ENCODE measurements at regions not wholly inside any gene's neighbourhood (a gene's known extent, or its start where the extent isn't known, plus 50 kb on each side); places are given as distances from the start of the nearest gene placed in this dataset.
"Not testable (repeated sequence)": the region's sequence is repeated elsewhere in the genome, so short reads cannot be mapped to it uniquely, and the experiment has no call there.

DNA sequence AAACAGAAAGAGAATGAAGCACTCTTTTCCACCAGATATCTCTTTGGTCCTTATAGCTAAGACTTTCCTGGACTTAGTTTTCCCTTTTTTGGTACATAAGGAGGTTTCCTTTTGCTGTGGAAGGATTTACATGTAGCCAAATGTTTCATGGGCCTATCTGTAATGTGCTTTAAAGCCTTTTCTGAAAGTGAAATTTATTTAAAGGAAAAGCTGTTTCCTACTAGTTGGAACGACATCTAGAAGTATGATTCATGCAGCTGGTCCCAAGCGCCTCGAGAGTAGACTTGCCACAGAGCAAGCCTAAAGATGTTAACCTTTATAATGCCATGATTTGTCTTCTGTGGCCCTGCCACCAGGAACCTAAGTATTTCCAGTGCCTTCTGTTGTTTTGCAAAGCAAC is 390.3 kb downstream of the DLEU7 start:
- DNase-seq (ENCODE audit: low read depth): no peak

DNA sequence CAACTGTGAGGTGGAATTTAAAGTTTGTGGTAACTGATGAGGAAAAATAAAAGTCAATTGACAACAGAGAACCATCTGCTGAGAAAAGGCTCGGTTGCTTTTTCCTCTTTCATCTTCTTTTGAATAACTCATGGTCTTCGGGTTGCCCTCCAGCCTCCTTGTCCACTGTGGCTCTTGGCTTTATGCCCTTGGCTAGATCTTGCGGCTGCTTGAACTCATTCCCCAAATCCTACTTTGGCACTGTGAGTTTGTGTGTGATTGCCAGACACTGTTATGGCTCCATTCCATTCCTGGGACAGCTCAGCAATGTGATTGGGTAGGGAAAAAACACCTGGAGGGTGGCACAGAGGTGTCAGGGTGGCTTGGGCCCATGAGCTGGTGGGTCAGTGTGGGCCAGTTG is 387.4 kb downstream of the DLEU7 start:
- DNase-seq (ENCODE audit: low read depth): no peak

DNA sequence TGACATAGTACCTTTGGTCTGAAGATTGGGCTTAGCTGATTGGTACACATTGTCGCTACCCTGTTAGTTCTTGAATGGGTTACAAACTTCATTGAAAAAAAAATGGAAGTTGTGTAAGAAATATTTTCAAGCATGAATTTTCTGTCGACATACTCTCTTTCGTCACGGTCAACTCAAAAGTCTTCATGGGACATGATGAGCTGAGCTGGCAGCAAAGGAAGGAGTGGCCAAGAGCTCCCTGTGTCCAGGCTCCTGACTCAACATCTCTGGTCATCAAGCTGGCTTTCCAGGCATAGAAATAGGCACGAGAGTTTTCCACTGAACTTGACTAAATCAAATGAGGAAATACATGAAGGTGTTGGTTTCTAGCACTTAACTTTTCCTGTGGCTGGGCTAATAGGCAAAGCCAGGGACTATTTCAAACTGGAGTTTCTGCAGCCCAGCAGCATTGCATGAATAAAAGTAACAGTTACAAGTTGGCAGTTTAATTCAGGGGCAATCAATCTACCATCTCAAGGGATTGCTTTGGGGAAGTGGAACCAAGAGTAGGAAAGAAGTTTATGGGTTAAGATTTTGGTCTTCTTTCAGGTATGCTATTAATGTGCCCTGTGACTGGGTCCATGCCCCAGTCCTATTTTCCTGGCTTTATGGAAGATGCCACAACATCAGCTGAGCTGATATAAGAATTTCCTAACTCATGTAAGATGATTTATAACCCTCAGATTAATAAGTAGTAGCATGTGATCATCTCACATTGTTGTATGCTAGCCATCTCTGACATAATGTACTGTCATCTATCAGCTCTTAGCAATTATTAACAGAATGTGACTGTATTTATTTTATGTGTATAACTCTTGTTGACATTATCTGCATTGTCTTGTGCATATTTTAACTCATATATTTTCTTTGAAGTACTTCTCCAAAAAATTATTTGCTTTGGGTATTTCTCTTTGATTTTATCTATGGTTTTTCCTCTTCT is 385.8 kb downstream of the DLEU7 start:
- no peak for DNase-seq (ENCODE audit: low read depth)

DNA sequence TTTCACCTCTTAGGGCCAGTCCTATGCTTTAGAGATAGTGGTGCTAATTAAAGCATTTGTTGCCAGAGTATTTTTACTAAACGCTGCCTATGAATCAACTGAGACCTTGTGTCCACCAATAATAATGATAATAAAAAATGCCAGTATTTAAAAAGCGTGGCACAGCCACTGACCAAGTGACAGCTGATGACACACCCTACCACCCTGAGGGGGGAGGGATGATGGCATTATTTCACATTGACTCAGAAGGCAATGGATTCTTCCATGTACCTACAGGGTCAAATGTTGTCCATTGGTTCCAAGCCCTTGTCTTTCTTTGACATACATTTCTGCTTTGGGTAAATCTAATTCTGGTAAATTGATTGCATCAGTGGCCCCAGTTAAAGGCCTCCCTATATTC is 384.4 kb downstream of the DLEU7 start:
- DNase-seq (ENCODE audit: low read depth): no peak

DNA sequence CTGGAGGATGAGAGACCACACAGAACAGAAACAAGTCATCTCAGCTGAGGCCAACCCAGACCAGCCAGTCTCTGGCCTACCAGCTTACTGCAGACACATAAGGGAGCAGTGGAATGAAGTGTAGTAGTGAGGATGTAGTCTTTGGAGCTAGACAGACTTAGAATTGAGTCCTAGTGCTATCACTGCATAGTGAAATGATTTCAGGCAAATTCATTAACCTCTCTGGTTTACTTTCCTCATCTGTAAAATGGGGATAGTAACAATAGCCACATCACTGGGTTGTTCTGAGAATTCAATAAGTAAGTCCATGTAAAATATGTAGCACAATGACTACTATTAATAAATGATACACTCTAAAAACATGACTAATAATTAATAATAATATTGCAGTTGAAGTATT is 383.8 kb downstream of the DLEU7 start:
- no peak for DNase-seq (ENCODE audit: low read depth)

DNA sequence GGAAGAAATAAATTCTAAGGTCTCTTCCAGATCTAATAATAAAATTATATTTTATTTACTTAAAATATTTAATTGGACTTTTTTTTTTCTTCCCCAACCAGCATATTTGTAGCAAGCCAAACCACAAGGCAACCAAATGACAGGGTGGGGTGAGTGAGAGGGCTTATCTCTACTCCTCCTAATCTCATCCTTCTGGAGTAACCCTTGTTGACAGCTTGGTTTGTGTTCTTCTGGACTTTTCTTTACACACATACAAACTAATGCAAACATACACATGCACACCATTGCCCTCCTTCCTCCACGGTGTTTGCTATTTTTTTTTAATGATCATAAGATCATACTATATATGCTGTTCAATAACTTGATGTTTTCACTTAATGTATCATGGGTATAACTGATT is 383.1 kb downstream of the DLEU7 start:
- DNase-seq (ENCODE audit: low read depth): no peak

DNA sequence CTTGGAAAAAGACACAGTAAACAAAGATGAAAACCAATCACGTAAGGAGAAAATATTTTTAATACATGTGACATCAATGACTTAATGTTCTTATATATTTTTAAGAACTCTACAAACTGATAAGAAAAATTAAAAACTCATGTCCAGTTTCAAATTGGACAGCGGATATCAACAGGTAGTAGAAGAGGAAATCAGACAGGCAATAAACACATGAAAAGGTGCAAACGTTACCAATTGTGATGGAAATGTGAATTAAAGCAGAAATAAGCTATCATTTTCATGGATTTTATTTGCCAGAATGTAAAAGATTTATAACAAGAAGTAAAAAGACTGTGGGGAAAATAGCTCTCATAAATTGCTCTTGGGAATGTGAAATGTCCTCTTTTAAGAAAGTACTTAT is 382.3 kb downstream of the DLEU7 start:
- DNase-seq (ENCODE audit: low read depth): no peak

DNA sequence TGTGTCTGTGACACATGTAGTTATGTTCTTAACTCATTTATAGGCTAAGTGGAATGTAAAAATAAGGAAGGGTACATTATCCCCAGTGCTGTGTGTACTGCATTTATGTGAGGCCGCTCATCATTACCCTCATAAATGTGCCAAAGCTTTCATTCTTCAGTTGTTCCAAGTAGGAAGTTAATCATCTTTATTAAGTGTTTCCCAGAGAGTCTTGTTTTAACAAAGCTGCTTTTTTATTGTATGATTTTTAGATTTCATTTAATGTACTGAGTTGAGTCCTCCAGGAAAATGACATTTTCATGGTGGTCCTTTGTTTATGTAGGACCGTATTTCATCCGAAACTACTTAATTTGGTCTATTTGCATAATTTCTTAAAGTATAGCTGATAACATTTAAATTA is 379.8 kb downstream of the DLEU7 start:
- no peak for DNase-seq (ENCODE audit: low read depth)

DNA sequence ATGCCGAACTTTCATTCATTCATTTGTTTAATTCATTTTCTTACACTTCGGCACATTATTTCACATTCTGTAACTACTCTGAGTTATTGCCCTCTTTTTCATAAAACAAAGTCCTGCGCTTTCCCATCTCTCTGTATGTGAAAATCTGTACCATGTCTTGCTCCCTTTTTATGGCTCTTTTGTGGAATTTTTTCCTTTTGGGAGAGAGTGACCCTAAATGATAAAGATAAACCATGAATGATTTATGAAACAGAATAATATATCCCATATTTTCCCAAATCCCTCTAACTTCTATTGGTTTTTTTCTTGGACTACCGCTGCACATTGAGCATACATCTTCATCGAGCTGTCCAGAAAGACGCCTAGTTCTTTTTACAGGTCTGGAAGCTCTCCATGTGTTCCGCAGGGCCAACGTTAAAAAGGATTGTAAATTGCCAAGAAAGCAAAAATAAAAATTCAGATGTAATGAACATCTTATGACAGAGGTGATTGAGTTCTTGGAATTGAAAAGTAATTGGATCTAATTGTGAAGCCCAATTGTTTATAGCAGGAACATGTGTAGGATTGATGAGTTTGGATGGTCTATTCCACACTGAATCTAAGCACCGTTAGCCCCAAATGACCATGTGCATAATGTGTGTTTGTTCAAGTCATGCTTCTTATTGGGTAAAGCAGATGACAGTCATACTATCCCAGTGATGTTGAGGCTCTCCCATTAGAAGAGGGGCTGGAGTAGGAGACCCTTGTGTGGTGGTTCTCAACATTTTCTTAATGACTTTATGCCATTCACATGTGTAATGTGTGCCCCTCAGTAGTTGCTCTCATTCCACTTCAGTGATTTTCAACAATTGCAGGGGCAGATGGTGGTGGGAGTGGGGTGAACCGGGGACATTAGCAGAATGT is 378.9 kb downstream of the DLEU7 start:
- no peak for DNase-seq (ENCODE audit: low read depth)

DNA sequence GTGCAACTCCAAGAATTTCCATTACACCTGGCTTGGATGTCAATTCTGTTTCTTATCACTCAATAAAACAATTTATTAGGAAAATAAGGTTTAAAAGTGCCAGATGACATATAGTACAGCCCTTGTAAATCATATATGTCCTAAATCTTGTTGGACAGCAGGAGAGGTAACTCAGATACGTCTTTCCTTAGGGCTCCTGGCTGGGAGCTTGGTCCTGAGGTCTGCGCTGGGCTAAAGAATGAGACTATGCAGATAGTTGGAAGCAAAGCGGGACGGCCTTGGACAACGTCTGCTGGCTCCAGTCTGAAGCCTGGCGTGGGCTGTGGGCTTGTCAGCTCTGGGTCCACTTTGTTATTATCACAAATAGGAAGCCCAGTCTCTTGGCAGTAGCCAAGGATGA is 377.0 kb downstream of the DLEU7 start:
- DNase-seq (ENCODE audit: low read depth): no peak

DNA sequence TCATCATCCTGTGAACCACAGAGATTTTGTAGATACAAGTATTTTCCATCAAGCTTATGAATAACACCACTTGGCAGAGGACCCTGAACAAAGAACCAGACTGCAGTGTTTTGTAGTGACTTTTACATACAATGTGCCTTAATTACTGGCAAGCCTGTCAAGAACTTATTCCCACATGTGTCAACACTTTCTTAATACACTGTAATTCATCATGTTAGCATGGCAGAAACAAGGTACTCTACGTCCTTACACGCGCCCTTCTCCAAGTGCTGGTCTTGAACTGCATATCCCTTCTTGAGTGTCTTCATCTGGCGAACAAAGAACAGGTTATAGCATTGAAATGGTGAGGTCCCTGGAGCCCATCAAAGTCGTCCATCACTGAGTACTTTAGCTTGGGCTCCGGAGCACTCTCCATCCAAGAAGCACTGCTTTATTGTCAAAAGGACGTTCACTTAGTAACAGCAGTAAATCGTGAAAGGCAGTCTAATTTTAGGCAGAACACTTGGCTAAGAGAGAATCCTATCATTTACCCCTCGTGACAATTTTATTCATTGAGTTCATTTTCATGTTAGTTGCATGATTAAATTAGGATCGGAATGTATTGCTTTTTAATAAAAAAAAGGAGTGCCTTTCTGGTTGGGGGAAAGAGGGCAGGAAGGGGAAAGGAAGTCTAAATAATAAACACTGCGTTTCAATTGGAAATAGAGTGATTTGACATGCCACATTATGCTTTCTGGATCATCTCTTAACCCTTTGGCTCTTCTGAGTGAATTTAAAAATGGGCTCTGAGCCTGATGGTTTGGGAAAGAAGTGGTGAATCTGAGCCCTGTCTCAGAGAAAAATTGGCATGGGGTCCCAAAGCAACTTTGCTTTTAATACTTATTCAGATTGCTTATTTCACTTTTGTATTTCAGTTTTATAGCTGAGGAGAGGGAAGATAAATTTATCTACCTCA is 376.1 kb downstream of the DLEU7 start:
- no peak for DNase-seq (ENCODE audit: low read depth)

DNA sequence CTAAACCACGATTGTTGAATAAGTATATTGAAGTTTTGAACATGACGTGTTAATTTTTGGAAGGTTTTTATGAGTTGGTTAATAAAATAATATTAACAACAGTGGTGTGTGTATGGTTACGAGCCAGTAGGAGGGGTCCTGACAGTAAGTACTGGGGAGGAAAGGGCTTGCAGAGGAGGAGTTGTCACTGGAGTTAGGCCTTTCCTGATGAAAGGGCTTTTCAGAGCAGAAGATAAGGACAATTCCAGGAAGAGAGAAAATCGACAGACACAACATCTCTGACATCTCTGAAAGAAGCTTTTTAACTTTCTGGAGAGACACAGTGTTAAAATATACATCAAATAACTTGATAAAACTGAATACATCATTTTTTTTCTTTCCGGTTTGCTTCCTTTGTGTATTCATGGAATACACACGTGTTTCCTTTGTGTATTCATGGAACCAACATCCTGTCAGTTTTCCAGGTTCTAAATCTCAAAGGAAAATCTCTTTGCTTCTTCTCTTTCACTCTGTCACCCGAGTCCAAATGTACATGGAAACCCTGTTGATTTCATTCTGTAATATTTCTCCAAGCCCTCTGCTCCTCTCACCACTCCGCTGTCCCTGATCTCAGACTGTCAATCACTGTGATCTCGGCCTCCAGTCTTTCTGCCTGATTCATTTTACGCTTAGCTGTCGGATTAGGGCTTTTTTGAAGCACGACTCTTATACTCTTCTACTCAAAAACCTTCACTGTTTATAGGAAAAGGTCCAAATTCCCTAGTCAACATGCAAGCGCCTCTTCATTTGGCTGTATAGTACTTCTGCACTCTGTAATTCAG is 374.4 kb downstream of the DLEU7 start:
- no peak for DNase-seq (ENCODE audit: low read depth)

DNA sequence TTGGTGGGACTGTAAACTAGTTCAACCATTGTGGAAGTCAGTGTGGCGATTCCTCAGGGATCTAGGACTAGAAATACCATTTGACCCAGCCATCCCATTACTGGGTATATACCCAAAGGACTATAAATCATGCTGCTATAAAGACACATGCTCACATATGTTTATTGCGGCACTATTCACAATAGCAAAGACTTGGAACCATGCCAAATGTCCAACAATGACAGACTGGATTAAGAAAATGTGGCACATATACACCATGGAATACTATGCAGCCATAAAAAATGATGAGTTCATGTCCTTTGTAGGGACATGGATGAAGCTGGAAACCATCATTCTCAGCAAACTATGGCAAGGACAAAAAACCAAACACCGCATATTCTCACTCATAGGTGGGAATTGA is 370.4 kb downstream of the DLEU7 start:
- DNase-seq (ENCODE audit: low read depth): not testable (repeated sequence)

DNA sequence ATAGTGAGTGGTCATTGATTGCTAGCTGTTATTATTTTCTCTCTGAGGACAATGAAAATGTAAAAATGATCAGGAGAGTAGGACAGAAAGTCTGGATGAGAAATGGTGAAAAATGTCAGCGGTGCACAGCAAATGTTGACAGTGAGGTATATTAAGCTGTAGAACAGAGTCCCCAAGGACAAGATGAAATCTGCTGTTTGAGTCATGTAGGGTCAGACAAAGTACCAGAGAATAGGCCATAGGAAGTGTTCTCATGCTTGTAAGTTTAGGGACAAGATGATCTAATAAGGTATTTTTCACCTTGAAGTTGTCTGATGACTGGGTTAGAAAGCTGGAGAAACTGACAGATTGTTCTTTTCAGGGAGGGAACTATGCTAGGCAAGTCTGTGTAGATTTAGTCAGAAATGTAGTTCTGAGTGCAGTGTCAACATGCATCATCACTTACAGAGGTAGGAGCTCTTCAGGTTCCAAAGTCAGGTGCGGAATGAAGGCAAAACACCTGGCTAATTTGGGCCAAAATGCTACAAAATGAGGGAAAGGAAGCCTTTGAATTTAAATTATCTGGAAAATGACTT is 369.3 kb downstream of the DLEU7 start:
- no peak for DNase-seq (ENCODE audit: low read depth)

DNA sequence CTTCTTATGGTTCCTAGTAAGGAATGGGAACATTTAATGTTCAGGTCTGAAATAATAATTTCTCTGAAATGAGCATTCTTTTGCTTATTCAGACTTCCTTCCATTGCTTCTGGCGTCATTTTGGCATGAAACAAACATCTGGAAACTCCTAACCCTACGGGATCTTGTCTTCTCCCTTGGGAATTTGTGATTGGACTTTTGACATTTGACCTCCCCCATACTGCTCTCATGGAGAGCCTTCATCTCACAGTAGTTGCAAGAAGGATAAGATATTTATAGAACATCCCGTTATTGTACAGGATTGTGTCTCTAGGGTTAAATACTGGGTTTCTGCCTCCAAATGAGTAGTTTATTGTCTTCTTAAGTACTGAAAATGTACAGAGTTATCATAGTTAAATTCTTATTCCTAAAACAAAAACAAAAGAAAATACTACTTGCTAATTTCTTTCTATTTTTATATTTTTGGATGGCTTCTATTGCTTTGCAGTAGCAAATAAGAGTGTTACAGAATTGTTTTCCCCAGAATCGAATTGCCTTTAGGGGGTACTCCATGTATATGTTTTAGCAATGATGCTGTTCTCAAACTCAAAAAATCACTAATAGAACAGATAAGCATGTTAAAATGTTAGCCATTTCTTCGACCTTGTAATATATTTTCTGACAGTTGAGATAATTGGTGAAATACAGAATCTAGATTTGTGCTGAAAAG is 366.8 kb downstream of the DLEU7 start:
- no peak for DNase-seq (ENCODE audit: low read depth)

DNA sequence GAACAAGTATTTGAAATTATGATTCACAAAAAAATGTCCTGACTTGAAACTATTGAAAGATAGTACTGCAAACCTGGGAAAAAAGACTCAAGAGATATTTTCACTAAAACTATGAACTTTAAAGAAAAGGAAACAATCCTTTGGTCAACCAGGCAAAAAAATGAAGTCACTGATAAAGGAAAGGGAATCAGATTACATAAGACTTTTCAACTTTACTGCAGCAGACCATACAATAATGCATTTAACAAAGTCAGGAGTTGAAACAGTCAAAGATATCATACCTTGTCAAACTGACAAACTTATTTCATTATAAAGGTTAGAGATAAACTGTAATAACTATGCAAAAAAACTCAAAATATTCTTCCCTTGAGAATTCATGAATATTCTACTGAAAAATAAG is 361.6 kb downstream of the DLEU7 start:
- no peak for DNase-seq (ENCODE audit: low read depth)

DNA sequence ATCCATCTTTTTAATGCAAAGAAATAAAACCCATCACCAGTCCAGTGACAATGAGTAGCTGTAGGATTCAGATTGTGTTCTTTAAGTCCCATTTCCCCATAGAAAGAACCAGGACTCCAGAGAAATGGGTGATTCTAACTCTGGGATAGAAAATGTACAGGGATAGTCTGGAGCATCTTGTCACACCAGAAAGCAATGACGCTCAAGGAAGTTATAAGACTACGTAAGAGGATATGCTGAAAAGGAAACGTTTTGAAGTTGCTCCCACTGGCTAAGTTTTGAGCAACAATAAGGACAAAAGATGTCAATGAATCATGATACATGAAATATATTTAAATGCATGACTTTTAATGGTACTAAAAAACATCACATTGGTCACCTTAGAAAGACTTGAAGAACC is 360.1 kb downstream of the DLEU7 start:
- DNase-seq (ENCODE audit: low read depth): no peak

DNA sequence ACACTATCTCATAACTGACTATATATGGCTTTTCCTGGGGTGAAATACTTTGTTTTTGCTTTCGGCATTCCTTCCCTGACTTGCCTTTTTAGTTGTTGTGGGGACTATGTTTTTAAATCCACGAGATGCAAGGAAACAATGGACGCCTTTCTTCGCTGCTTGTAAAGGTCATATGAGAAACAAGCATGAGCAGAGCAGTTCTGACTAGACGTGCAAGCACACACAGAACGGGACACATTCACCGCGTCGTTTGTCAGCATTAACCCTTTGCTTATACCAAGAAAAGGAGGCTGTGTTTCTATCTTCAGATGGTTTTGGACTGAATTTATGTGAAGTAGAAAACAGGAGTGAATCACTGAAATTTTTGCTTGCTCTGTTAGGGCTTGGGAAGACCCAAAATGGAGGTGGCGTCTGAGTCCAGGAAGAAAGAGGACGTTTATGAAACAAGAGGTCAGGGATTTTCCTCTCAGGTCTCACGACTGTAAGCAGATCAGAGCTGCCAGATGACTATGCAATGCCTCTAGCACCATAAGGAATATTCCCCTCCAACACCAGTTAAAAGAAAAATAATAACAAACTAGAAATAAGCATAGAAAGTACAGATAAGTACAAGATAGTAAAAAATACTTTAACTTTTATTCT is 358.9 kb downstream of the DLEU7 start:
- no peak for DNase-seq (ENCODE audit: low read depth)

Data from activated T-cell treated with anti-CD3 and anti-CD28 coated beads for 1 hour (primary cell).